Right ventricle myocardium inferior (tissue), 1 donor: ENCODE measurements at regions not wholly inside any gene's neighbourhood (a gene's known extent, or its start where the extent isn't known, plus 50 kb on each side); places are given as distances from the start of the nearest gene placed in this dataset.

Experiments
- ATAC-seq: fragments of 200-7000 bp; cut with Tn5 transposase; one replicate; pipeline ENCODE4 v1.9.1; 2020; ENCODE audit warnings: mild to moderate bottlenecking, moderate library complexity
- DNase-seq: peaks from one replicate; pipeline ENCODE4 v3.0.0; 2021; ENCODE audit errors: missing footprints
- intact Hi-C: fragments of 100-400 bp; cut with DNase I; formaldehyde crosslinking; loops from one replicate; pipeline ENCODE4 v1.11.0; 2022
- donor health status: DM: no; HTN: yes; CAD: no; lungs with severe emphysema.

GRCh38 chr11:69361466-69361865, 67.5 kb downstream of the MYEOV start:
- DNase-seq (no peak), ATAC-seq (no peak)
- intact Hi-C loops = no loop called here

- no peak for ATAC-seq
- no peak for DNase-seq
- intact Hi-C loops = no loop called here
Observed at GRCh38 chr11:69362315-69362714, 68.4 kb downstream of the MYEOV start.

- ATAC-seq (no peak), DNase-seq (no peak)
- intact Hi-C loops = no loop called here
Observed at GRCh38 chr11:69364921-69365320, 71.0 kb downstream of the MYEOV start.

- ATAC-seq (no peak), DNase-seq (no peak)
- intact Hi-C loops = no loop called here
Observed at GRCh38 chr11:69365558-69365957, 71.6 kb downstream of the MYEOV start.

- DNase-seq (no peak), ATAC-seq (no peak)
- intact Hi-C loops = no loop called here
Observed at GRCh38 chr11:69366591-69366990, 72.6 kb downstream of the MYEOV start.

- DNase-seq (no peak), ATAC-seq (no peak)
- intact Hi-C loops = no loop called here
Observed at GRCh38 chr11:69367211-69367964, 73.4 kb downstream of the MYEOV start.

GRCh38 chr11:69368119-69368880, 74.3 kb downstream of the MYEOV start:
- intact Hi-C loops = no loop called here
- DNase-seq (no peak), ATAC-seq (no peak)

GRCh38 chr11:69369210-69369825, 75.4 kb downstream of the MYEOV start:
- ATAC-seq (no peak), DNase-seq (no peak)
- intact Hi-C loops = no loop called here

GRCh38 chr11:69369945-69370344, 76.0 kb downstream of the MYEOV start:
- ATAC-seq = no peak
- intact Hi-C loops = no loop called here
- DNase-seq = no peak

GRCh38 chr11:69370984-69371709, 77.2 kb downstream of the MYEOV start:
- DNase-seq = no peak
- intact Hi-C loops = no loop called here
- no peak for ATAC-seq

GRCh38 chr11:69371731-69372588, 78.0 kb downstream of the MYEOV start:
- DNase-seq (no peak), ATAC-seq (no peak)
- intact Hi-C loops = no loop called here

GRCh38 chr11:69372589-69373250, 78.8 kb downstream of the MYEOV start:
- no peak for ATAC-seq
- intact Hi-C loops = no loop called here
- DNase-seq = no peak

GRCh38 chr11:69373251-69373635, 79.3 kb downstream of the MYEOV start:
- no peak for ATAC-seq
- intact Hi-C loops = no loop called here
- DNase-seq = no peak

GRCh38 chr11:69374110-69374945, 80.4 kb downstream of the MYEOV start:
- no peak for DNase-seq
- intact Hi-C loops = no loop called here
- no peak for ATAC-seq

GRCh38 chr11:69374946-69375310, 81.0 kb downstream of the MYEOV start:
- DNase-seq = no peak
- intact Hi-C loops = no loop called here
- ATAC-seq = no peak

GRCh38 chr11:69375316-69376154, 81.6 kb downstream of the MYEOV start:
- no peak for ATAC-seq
- intact Hi-C loops = no loop called here
- no peak for DNase-seq
